Liver (tissue), 8 donors: ENCODE measurements at regions not wholly inside any gene's neighbourhood (a gene's known extent, or its start where the extent isn't known, plus 50 kb on each side); places are given as distances from the start of the nearest gene placed in this dataset.

Experiments used
- DNase-seq: peaks from one replicate; pipeline ENCODE4 v3.0.0-alpha.2; 2017; ENCODE audit warnings: low spot score
- H3K27ac ChIP-seq, 2 donors: one replicate each; pipeline ENCODE4 v1.7.0; 2013; ENCODE audit warnings: inconsistent platforms in 2 of 2, low read length in 2 of 2, control low read depth in 1 of 2, low read depth in 1 of 2, mild to moderate bottlenecking in 1 of 2
- H3K27me3 ChIP-seq, 4 donors: one replicate each; pipeline versions ENCODE4 v1.6.1 to v1.7.0; 2013; ENCODE audit warnings: low read length in 3 of 4, inconsistent platforms in 1 of 4, mild to moderate bottlenecking in 1 of 4, moderate library complexity in 1 of 4; ENCODE audit not compliant: control insufficient read depth in 4 of 4, insufficient read depth in 4 of 4
- H3K36me3 ChIP-seq, 4 donors: one replicate each; pipeline versions ENCODE4 v1.6.1 to v1.7.0; 2013; ENCODE audit warnings: low read length in 3 of 4, mild to moderate bottlenecking in 3 of 4, low read depth in 1 of 4, moderate library complexity in 1 of 4; ENCODE audit not compliant: control insufficient read depth in 4 of 4, insufficient read depth in 3 of 4
- H3K4me1 ChIP-seq, 4 donors: one replicate each; pipeline versions ENCODE4 v1.6.1 to v1.7.0; 2013; ENCODE audit warnings: low read length in 3 of 4, mild to moderate bottlenecking in 3 of 4, moderate library complexity in 1 of 4; ENCODE audit not compliant: control insufficient read depth in 4 of 4, insufficient read depth in 4 of 4
- H3K4me3 ChIP-seq, 3 donors: one replicate each; pipeline versions ENCODE4 v1.6.1 to v1.7.0; 2013; ENCODE audit warnings: low read length in 3 of 3, control low read depth in 1 of 3, low read depth in 1 of 3, mild to moderate bottlenecking in 1 of 3
- H3K9ac ChIP-seq, 2 donors: one replicate each; pipeline ENCODE4 v1.7.0; 2013; ENCODE audit warnings: low read length in 2 of 2, mild to moderate bottlenecking in 2 of 2, moderate library complexity in 2 of 2, control low read depth in 1 of 2, low read depth in 1 of 2
- H3K9me3 ChIP-seq, 4 donors: one replicate each; pipeline versions ENCODE4 v1.6.1 to v1.7.0; 2013; ENCODE audit warnings: low read length in 3 of 4; ENCODE audit not compliant: control insufficient read depth in 4 of 4
- ATF3 ChIP-seq: IDR thresholded peaks from 2 replicates; pipeline ENCODE4 v1.6.1; 2016; ENCODE audit warnings: antibody characterized with exemption
- CTCF ChIP-seq: fragments of 150-350 bp; IDR thresholded peaks from 2 replicates; pipeline ENCODE4 v1.5.1; 2017; ENCODE audit warnings: improper control_type of control experiment, low read depth, low read length; ENCODE audit not compliant: missing input control
- EGR1 ChIP-seq, 2 donors: IDR thresholded peaks; 2 replicates each; pipeline ENCODE4 v1.6.1; 2016 to 2018; ENCODE audit warnings: antibody characterized with exemption in 2 of 2, low read depth in 2 of 2
- FOXA1 ChIP-seq: IDR thresholded peaks from 2 replicates; pipeline ENCODE4 v1.6.1; 2016; ENCODE audit warnings: antibody characterized with exemption
- FOXA2 ChIP-seq: IDR thresholded peaks from 2 replicates; pipeline ENCODE4 v1.6.1; 2016; ENCODE audit warnings: antibody characterized with exemption
- GABPA ChIP-seq, 2 donors: IDR thresholded peaks in 1 of 2; conservative IDR thresholded peaks in 1 of 2; 2 replicates each; pipeline ENCODE4 v1.6.1; 2016; ENCODE audit warnings: antibody characterized with exemption in 2 of 2, mild to moderate bottlenecking in 1 of 2, moderate library complexity in 1 of 2
- HNF4A ChIP-seq, 2 donors: conservative IDR thresholded peaks; 2 replicates each; pipeline ENCODE4 v1.6.1; 2016; ENCODE audit warnings: antibody characterized with exemption in 2 of 2, mild to moderate bottlenecking in 2 of 2
- HNF4G ChIP-seq: IDR thresholded peaks from 2 replicates; pipeline ENCODE4 v1.6.1; 2016; ENCODE audit warnings: antibody characterized with exemption
- JUND ChIP-seq, 2 donors: IDR thresholded peaks; 2 replicates each; pipeline ENCODE4 v1.6.1; 2016; ENCODE audit warnings: antibody characterized with exemption in 2 of 2
- NR2F2 ChIP-seq: IDR thresholded peaks from 2 replicates; pipeline ENCODE4 v1.6.1; 2016; ENCODE audit warnings: antibody characterized with exemption
- RAD21 ChIP-seq, 2 donors: IDR thresholded peaks; 2 replicates each; pipeline ENCODE4 v1.6.1; 2016; ENCODE audit warnings: antibody characterized with exemption in 2 of 2, mild to moderate bottlenecking in 2 of 2
- REST ChIP-seq: IDR thresholded peaks from 2 replicates; pipeline ENCODE4 v1.6.1; 2016; ENCODE audit warnings: antibody characterized with exemption, mild to moderate bottlenecking
- RXRA ChIP-seq, 2 donors: IDR thresholded peaks; 2 replicates each; pipeline ENCODE4 v1.6.1; 2017 to 2018; ENCODE audit warnings: antibody characterized with exemption in 2 of 2, mild to moderate bottlenecking in 1 of 2
- SP1 ChIP-seq: IDR thresholded peaks from 2 replicates; pipeline ENCODE4 v1.6.1; 2018; ENCODE audit warnings: antibody characterized with exemption, mild to moderate bottlenecking
- TAF1 ChIP-seq: conservative IDR thresholded peaks from 2 replicates; pipeline ENCODE4 v1.6.1; 2016; ENCODE audit warnings: antibody characterized with exemption, mild to moderate bottlenecking
- YY1 ChIP-seq: IDR thresholded peaks from 2 replicates; pipeline ENCODE4 v1.6.1; 2016; ENCODE audit warnings: antibody characterized with exemption, mild to moderate bottlenecking
- ZBTB33 ChIP-seq: IDR thresholded peaks from 2 replicates; pipeline ENCODE4 v1.6.1; 2016; ENCODE audit warnings: antibody characterized with exemption
- WGBS: extraction: QIAGEN DNeasy Blood & Tissue Kit; methylation state at CpG from one replicate; pipeline ENCODE4 v1.1.7; 2013; 5-methylcytosine and 5-hydroxymethylcytosine counted together
- TF ChIP-seq, protein P1 (sequence below): IDR thresholded peaks from 2 replicates; pipeline ENCODE4 v1.6.1; 2016; ENCODE audit warnings: antibody characterized with exemption
- donor health status: healthy.
- donor health status: healthy.
- donor health status: healthy.
- donor health status: healthy.
- donor health status: healthy.

GRCh38 chrX:118222421-118222820, 105.8 kb upstream of the KLHL13 start (continued):
- TF ChIP-seq REST: no peak

DNA sequence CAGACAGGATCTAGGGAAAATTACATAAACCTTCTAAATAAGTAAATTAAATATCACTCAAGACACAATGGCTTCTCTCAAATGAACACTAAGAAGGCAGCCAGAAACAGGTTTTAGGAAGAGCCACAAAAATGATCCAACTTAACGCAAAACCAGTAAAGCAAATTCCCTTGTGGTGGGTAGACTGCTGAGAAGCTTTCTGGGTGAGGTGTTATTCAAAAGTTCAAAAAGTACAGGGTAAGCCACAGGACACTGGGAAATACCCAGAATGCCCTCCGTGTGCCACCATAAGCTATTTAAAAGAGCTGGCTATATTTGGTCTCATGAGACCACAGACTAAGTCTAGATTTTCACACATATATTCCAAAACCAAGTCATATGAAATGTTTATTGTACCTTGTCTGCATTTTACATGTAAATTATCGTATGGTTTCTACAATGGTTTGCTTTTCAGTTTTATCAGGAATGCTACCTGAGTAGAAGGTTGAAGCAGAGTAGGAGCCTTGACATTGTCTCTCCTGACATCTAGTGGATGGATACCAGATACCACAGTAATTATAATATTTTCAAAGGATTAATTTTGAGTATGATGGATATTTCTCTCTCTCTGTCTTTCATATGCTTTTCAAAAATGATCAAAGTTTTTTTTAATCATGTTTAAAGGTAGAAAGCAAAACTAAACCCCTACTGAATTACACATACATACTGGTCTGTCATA, 109.3 kb upstream of the KLHL13 start:
- no peak for DNase-seq
- peaks cover 0 to 2% (median 0%) of the 10 kb centered on the region in 4 donors for H3K4me1 ChIP-seq
- H3K4me3 ChIP-seq: peak overlapping the region in 1 of 3 donors; percentile 37
- peak overlapping the region in 1 of 2 donors; percentile 39 for H3K9ac ChIP-seq
- H3K27me3 ChIP-seq: no peaks in the 10 kb centered on the region
- no peak for TF ChIP-seq HNF4A (conservative IDR thresholded peaks at IDR 0.05)
- TF ChIP-seq HNF4G: no peak
- TF ChIP-seq RAD21 (IDR thresholded peaks at IDR 0.05): peak; percentile 83 to 89
- no peak for TF ChIP-seq ATF3
- no peak for TF ChIP-seq FOXA1
- peak; percentile 54 for TF ChIP-seq CTCF
- TF ChIP-seq ZBTB33: no peak
- no peak for TF ChIP-seq EGR1 (IDR thresholded peaks at IDR 0.05; ENCODE audit: low read depth in 2 of 2)
- no peak for TF ChIP-seq REST
- TF ChIP-seq, protein P1, sequence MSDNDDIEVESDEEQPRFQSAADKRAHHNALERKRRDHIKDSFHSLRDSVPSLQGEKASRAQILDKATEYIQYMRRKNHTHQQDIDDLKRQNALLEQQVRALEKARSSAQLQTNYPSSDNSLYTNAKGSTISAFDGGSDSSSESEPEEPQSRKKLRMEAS: no peak
- no peak for TF ChIP-seq FOXA2
- no peak for TF ChIP-seq SP1
- no peak for TF ChIP-seq RXRA (IDR thresholded peaks at IDR 0.05)
- TF ChIP-seq TAF1: no peak
- peak; percentile 21 for TF ChIP-seq YY1
- TF ChIP-seq JUND (IDR thresholded peaks at IDR 0.05): no peak
- TF ChIP-seq GABPA (IDR thresholded peaks at IDR 0.05 in 1 of 2, conservative IDR thresholded peaks at IDR 0.05 in 1 of 2): no peak
- TF ChIP-seq NR2F2: no peak
- H3K9me3 ChIP-seq: no peaks in the 10 kb centered on the region
- WGBS: 41% methylated on average over 3 of the region's 3 CpGs
- H3K27ac ChIP-seq: no peak overlapping the region
- no peaks in the 10 kb centered on the region for H3K36me3 ChIP-seq
